T-helper 2 cell (primary cell): ENCODE measurements at regions not wholly inside any gene's neighbourhood (a gene's known extent, or its start where the extent isn't known, plus 50 kb on each side); places are given as distances from the start of the nearest gene placed in this dataset.
"Not testable (repeated sequence)": the region's sequence is repeated elsewhere in the genome, so short reads cannot be mapped to it uniquely, and the experiment has no call there.

Experiments
- DNase-seq, 5 experiments: peaks; one replicate each; pipeline versions ENCODE4 v3.0.0 to v3.0.0-alpha.2; 2012 to 2022

DNA sequence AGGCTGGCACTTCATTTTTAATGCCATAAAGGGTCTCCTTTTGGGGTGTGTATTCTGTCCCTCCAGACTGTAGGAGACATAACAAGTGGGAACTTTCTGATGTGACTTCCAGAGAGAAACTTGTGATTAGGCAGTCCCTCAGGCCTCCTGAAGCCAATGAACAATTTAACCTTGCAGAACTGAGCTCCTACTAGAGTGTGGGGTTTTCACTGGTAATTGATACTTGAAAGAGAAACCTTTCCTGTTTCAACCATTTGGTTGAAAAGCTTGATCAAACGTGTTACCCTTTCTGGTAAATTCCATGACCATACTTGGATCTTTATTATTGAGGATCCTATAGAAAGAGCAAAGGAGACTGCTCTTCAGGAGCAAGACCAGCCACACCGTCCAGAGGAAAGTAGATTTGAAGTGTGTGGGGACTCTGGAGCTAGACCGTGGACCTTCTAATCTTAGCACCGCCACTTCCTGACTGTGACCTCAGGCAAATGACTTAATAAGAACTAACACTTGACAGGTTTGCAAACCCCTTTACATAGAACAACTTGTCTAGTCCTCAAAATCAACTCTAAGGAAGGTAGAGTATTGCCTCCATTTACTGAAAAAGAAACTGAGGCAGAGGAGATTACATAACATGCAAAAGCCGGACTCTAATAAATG is 69.9 kb upstream of the GDNF start:
- not testable (repeated sequence) for DNase-seq

DNA sequence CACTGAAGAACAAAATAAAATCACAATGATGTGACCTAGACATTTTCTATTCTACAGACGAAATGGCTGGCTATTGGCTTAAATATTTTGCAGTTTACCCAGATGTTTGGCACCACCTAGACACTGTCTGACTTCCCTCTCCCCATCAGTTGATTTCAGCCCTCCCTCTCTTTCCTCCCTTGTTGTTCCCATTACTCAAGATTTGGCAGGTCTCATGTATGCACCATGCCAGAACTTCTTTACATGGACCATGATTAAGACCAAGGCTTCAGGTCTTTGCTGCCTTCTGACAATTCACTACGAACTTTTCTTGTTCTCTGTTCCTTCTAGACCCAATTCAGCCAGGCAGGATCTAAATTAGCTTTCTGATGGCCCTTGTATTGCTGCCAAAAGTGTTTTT is 66.6 kb upstream of the GDNF start:
- DNase-seq: no peak

DNA sequence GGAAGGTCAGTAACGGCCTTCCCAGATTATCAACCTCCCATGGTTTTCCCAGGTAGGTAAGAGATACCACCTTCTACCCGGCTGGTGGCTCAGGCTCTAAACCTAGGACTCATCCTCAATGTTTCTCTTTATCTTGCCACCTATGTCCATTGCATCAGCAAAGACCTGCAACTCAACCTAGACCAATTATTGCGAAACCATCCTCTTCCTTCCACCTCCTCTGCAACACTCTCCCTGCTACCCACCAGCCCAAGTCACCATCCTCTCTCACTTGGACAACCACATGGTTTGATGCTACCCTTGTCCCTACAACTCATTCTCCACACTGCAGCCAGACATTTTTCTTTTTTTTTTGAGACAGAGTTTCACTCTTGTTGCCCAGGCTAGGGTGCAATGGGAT is 65.4 kb upstream of the GDNF start:
- no peak for DNase-seq

DNA sequence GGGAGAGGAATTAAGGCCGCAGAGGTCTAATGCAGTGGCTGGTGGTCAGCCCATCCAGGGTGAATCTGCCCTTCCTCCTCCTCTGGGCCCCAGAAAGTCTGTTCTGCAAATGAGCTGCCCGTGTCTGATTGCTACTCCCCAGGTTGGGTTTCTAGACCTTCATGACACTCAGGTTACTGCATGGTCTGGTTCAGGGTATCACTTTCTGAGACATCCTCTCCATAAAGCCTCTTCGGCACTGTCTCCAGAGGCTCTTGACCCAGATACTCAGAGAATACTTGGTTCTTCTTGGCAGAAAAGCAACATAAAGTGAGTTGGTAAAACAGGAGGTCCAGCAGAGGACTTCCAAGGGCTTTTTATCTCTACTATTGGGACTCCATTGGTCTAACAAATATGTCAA is 62.5 kb upstream of the GDNF start:
- no peak for DNase-seq

DNA sequence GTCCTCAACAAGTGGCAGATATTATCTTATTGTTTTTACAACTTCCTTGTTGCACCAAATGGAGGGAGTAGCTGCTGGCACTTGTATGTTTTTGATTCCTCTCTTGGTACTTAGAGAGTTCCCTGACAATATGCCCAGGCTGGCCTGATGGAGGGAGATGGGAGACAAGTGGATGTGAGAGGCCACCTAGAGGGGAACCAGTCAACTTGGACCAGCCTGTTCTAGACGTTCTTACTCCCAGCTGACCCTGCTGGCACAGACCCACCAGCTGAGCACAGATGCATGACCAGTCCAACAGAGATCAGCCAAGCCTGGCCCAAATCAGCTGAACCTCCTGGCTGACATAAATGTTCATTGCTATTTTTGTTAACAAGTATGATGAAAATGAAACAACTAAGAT is 60.9 kb upstream of the GDNF start:
- no peak for DNase-seq

DNA sequence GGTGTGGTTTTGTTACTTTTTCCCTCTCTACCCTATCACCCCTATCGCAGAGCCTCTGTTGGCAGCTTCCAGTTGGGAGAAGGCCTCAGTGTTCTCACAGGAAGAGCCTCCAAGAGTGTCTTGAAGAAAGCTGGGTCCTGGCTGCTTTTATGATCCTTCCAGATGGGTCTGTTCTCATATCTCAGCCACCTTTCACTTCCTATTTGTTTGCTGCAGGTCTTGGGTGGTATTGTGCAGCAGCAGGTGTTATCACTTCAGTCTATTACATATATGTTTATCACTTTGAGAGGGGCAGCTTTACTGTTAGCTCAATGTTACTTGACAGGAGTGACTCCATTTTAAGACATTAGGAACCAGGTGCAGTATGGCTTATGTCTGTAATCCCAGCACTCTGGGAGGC is 59.2 kb upstream of the GDNF start:
- no peak for DNase-seq

DNA sequence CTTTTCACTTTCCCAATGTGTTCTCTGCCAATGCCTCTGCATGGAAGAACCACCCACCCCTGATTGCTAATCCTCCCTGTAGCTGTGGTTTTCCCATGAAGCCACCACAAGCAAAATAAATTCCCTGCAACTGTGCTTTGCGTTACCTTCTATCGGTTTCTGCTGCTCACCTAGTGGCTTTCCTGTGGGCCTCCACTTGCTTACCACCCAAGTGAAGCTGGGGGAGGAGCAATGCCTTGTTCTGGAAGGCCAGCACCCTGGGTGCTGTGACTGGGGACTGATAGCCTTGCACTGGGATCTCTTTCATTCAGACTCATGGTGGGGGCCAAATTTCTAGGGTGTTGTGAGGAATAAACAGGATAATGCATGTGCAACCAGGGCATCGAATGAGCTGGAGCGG is 56.3 kb upstream of the GDNF start:
- no peak for DNase-seq

DNA sequence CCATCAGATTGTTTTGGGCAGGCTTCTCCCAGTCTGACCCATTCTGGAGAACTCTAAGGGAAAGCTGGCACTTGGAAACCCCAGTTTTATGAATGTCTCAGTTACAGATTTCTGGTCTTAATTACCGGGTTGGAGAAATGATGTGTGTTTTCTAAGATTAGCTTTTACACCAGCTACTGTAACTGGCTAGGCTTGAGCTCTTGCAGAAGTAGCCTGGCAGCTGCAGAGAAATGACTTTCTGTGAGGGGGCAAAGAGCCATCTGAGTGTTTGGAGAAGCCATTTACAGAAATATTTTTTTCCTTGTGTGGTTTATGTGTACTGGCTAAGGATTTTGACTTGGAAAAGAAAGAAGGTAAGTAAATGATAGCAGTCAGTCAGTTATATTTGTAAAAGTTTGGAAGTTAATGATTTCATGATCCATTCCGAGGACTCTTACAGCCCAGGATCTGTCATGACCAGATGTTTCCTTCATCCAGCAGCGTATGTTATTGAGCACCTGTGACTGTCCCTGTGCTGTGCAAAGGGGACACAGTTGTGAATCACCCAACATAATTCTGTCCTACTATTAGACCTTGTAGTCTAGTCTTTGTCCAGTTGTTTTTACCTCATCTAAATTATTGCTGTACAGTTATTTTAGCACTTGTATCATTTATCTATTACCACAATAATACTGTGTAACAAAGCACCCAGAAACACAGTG is 53.7 kb upstream of the GDNF start:
- no peak for DNase-seq

DNA sequence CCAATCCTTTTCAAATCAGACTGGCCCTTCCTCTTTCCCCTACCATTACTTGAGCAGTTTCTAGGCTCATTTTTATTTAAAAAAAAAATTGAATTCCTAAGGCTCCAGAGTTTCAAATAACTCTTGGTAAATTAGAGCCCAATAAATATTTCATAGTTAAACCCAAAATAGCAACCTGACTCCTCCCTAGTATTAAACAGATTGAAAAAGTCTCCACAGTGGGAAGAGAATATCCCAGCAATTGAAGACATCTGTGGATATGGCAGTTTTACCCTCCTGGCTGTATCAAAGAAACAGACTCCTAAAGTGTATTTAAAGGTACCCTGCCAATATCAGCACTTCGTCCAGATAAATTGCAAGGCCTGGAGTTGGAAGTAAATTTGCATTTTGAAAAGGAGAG is 52.7 kb upstream of the GDNF start:
- DNase-seq: no peak

DNA sequence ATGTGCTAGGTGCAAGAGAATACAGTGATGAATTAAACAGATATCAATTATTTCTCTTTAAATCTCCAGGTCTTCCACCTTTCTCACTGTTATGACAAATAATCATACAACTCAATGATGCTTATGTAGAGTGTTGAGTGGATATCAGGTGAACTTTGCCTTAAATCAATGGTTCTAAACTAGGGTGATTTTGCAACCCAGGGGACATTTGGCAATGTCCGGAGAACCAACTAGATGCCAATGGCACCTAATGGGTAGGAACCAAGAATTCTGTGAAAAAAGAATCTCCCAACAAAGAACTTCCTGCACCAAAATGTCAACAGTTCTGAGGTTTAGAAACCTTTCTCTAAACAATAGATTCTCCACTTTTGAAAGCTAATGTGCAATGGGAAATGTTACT is 52.0 kb upstream of the GDNF start:
- DNase-seq: no peak

DNA sequence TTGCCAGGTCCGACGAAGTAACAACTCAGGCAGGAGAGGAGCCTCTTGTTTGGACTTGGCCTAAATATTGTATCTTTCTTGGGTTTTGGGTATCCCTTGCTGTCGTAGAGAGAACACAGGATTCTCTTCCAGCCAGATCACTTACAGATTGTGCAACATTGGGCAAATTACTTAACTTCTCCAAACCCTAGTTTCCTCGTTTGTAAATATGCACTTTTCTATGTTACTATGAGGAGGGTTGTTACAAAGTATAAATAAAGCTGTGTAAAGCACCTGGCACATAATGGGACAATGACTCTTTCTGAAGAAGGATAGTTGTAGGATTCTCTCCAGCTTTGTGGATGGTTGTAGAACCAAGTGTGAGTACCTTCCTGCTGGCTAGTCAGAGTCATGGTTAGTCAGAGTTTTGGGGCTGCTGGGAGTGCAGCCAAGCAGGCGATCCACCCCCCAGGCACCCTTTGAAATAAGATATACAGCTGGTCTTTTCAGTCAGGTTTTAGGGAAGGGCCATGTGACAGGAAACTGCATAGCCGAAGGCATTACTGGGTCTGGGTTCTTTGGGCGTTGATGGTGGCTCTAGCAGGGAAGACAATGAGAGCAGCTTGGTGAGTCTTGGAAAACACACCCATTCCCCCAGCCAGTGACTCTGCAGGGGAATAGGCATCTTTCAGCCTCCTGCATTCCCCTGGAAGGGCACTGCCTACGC is 49.9 kb upstream of the GDNF start:
- DNase-seq: no peak
